K562 (cell line): ENCODE measurements at regions not wholly inside any gene's neighbourhood (a gene's known extent, or its start where the extent isn't known, plus 50 kb on each side); places are given as distances from the start of the nearest gene placed in this dataset.

ENCODE experiments used
- ATAC-seq: fragments of 200-7000 bp; cut with Tn5 transposase; 3 replicates; pipeline ENCODE4 v1.9.1; 2020; ENCODE audit warnings: moderate library complexity
- BruUV-seq: library from RNA; stranded (reverse); fragments of 400-500 nt; replicated peaks from 2 replicates; lab custom pipeline; 2021; lab: Mats Ljungman, UMichigan
- CTCF ChIA-PET: fragments of 300-600 bp; formaldehyde crosslinking; extraction: SDS; loops from one replicate; lab custom pipeline; 2021; ENCODE audit warnings: low intra/inter-chr PET ratio; lab: Yijun Ruan, JAX
- POLR2A ChIA-PET: fragments of 300-600, 350-650 bp; sonication (Branson Sonifier 250); formaldehyde crosslinking; extraction: SDS; loops from one replicate; lab custom pipeline; 2021; ENCODE audit warnings: antibody characterized with exemption, inconsistent platforms; lab: Yijun Ruan, JAX
- DNase-seq, 4 experiments: peaks; one replicate each; pipeline versions ENCODE4 v3.0.0 to v3.0.0-alpha.2; 2011 to 2018; ENCODE audit warnings: low spot score in 3 of 4, mixed read lengths in 3 of 4; ENCODE audit errors: extremely low read depth in 1 of 4
- FAIRE-seq: peaks from 2 replicates; lab custom pipeline; 2011; peaks lifted over from hg19 to GRCh38; lab: Jason Lieb, UNC
- H2AFZ ChIP-seq: 2 replicates; pipeline ENCODE4 v1.6.0; 2011; ENCODE audit warnings: low read depth, low read length, control low read depth, inconsistent platforms
- H3K27ac ChIP-seq: fragments of 200-600 bp; 3 replicates; pipeline ENCODE4 v1.8.0; 2011; ENCODE audit warnings: low read depth, mild to moderate bottlenecking, control low read depth, inconsistent platforms, low read length, moderate library complexity, mixed read lengths; ENCODE audit errors: extremely low read depth
- H3K27me3 ChIP-seq, 2 experiments: fragments of 300-600 bp in 1 of 2; 2 replicates in 1 of 2; 3 replicates in 1 of 2; pipeline versions ENCODE4 v1.6.0 to v1.8.0; 2011; ENCODE audit warnings: inconsistent platforms in 2 of 2, low read length in 2 of 2, mild to moderate bottlenecking in 1 of 2, mixed read lengths in 1 of 2, moderate library complexity in 1 of 2; ENCODE audit not compliant: control insufficient read depth in 2 of 2, insufficient read depth in 2 of 2
- H3K36me3 ChIP-seq: fragments of 300-600 bp; 3 replicates; pipeline ENCODE4 v1.8.0; 2011; ENCODE audit warnings: mild to moderate bottlenecking, low read length, inconsistent platforms; ENCODE audit not compliant: control insufficient read depth, insufficient read depth
- H3K4me1 ChIP-seq, 2 experiments: fragments of 200-600 bp in 1 of 2; replicated peaks in 1 of 2; 2 replicates in 1 of 2; 3 replicates in 1 of 2; pipeline versions ENCODE4 v1.5.1 to v1.8.0; 2011; ENCODE audit warnings: inconsistent platforms in 2 of 2, low read length in 2 of 2, mild to moderate bottlenecking in 1 of 2, mixed read lengths in 1 of 2, moderate library complexity in 1 of 2; ENCODE audit not compliant: control insufficient read depth in 2 of 2, insufficient read depth in 2 of 2
- H3K4me2 ChIP-seq: 2 replicates; pipeline ENCODE4 v1.6.1; 2011; ENCODE audit warnings: low read length, control low read depth, inconsistent platforms, mixed read lengths; ENCODE audit not compliant: insufficient read depth
- H3K4me3 ChIP-seq: fragments of 200-600 bp; sonication (generic), shearing (Covaris generic); 2 replicates; pipeline ENCODE4 v1.5.1; 2016; ENCODE audit warnings: control low read depth, inconsistent platforms
- H3K79me2 ChIP-seq: fragments of 200-600 bp; 3 replicates; pipeline ENCODE4 v1.8.0; 2011; ENCODE audit warnings: low read length, inconsistent platforms; ENCODE audit not compliant: control insufficient read depth, insufficient read depth
- H3K9ac ChIP-seq, 2 experiments: 2 replicates each; pipeline versions ENCODE4 v1.6.0 to v1.6.1; 2011; ENCODE audit warnings: low read depth in 2 of 2, low read length in 2 of 2, control low read depth in 1 of 2, inconsistent platforms in 1 of 2, mild to moderate bottlenecking in 1 of 2, mixed read lengths in 1 of 2; ENCODE audit not compliant: insufficient read depth in 1 of 2
- H3K9me1 ChIP-seq: one replicate; pipeline ENCODE4 v1.6.0; 2011; ENCODE audit warnings: inconsistent platforms, mild to moderate bottlenecking, low read length, moderate library complexity; ENCODE audit not compliant: control insufficient read depth, insufficient read depth
- H3K9me3 ChIP-seq: replicated peaks from 2 replicates; pipeline ENCODE4 v1.5.1; 2011; ENCODE audit warnings: low read depth, low read length, inconsistent platforms; ENCODE audit not compliant: control insufficient read depth, insufficient read depth
- H4K20me1 ChIP-seq: replicated peaks from 2 replicates; pipeline ENCODE4 v1.6.1; 2011; ENCODE audit warnings: low read length, inconsistent platforms, mixed read lengths; ENCODE audit not compliant: control insufficient read depth, insufficient read depth
- CBFA2T3 ChIP-seq: fragments of 450-650 bp; IDR thresholded peaks from 2 replicates; pipeline ENCODE4 v1.6.1; 2017
- CHD2 ChIP-seq: IDR thresholded peaks from 2 replicates; pipeline ENCODE4 v1.6.1; 2011; ENCODE audit warnings: low read depth, low read length
- DDX20 ChIP-seq: fragments of 450-650 bp; IDR thresholded peaks from 2 replicates; pipeline ENCODE4 v1.6.1; 2016; ENCODE audit warnings: missing genetic modification characterization, low read depth, mild to moderate bottlenecking, missing compliant biosample characterization, moderate library complexity
- FOSL1 ChIP-seq: fragments of 200-800 bp; sonication (Bioruptor generic); conservative IDR thresholded peaks from 2 replicates; pipeline ENCODE4 v1.6.1; 2016; ENCODE audit warnings: missing genetic modification characterization, missing compliant biosample characterization
- MAZ ChIP-seq, 2 experiments: fragments of 450-650 bp in 1 of 2; sonication (generic) in 1 of 2; formaldehyde crosslinking; IDR thresholded peaks in 1 of 2; conservative IDR thresholded peaks in 1 of 2; 2 replicates each; pipeline versions ENCODE4 v1.4.0 to v1.5.0; 2020; ENCODE audit warnings: mild to moderate bottlenecking in 1 of 2, missing genetic modification reagents in 1 of 2
- MTF1 ChIP-seq: fragments of 250-450 bp; sonication (Bioruptor Pico); IDR thresholded peaks from 2 replicates; pipeline ENCODE4 v1.9.0; 2021; ENCODE audit warnings: moderate library complexity, mild to moderate bottlenecking, inconsistent platforms, borderline replicate concordance
- RBM17 ChIP-seq: fragments of 200-400 bp; formaldehyde crosslinking; IDR thresholded peaks from 2 replicates; pipeline ENCODE4 v1.6.1; 2017; ENCODE audit warnings: low read depth, mild to moderate bottlenecking, low read length, borderline replicate concordance
- SNIP1 ChIP-seq: fragments of 450-650 bp; IDR thresholded peaks from 2 replicates; pipeline ENCODE4 v1.7.1; 2017; ENCODE audit warnings: low read depth, mild to moderate bottlenecking
- TSC22D4 ChIP-seq: fragments of 450-650 bp; IDR thresholded peaks from 2 replicates; pipeline ENCODE4 v1.6.1; 2016; ENCODE audit warnings: missing genetic modification characterization, missing biosample characterization, control low read depth
- ZNF133 ChIP-seq: fragments of 250-450 bp; sonication (Bioruptor Pico); IDR thresholded peaks from 2 replicates; pipeline ENCODE4 v1.4.0; 2020; ENCODE audit warnings: mild to moderate bottlenecking
- ZNF395 ChIP-seq: fragments of 200-800 bp; sonication (Bioruptor generic); IDR thresholded peaks from 2 replicates; pipeline ENCODE4 v1.6.1; 2017; ENCODE audit warnings: missing genetic modification characterization, missing compliant biosample characterization
- WGBS: fragments of 100-300 bp; shearing (Covaris generic); methylation state at CpG from one replicate; pipeline ENCODE4 v1.1.6; 2016; ENCODE audit warnings: low coverage, mixed read lengths; ENCODE audit not compliant: insufficient coverage; ENCODE audit errors: missing lambda C conversion rate; 5-methylcytosine and 5-hydroxymethylcytosine counted together
- in situ Hi-C: fragments of 300-500 bp; cut with MboI; formaldehyde crosslinking; loops from 4 replicates; pipeline ENCODE4 v1.15.0; 2018; ENCODE audit warnings: inconsistent platforms, mixed read lengths
- intact Hi-C: fragments of 100-400 bp; cut with micrococcal nuclease; formaldehyde crosslinking; loops from 2 replicates; pipeline ENCODE4 v1.14.2; 2022
- TF ChIP-seq, protein P1 (sequence below): fragments of 450-650 bp; IDR thresholded peaks from 2 replicates; pipeline ENCODE4 v1.6.1; 2016; ENCODE audit warnings: missing biosample characterization, missing genetic modification characterization
- TF ChIP-seq, protein P2 (sequence below), 2 experiments: fragments of 200-800 bp in 1 of 2; sonication (Bioruptor generic) in 1 of 2; sonication (generic) in 1 of 2; formaldehyde crosslinking in 1 of 2; IDR thresholded peaks in 1 of 2; conservative IDR thresholded peaks in 1 of 2; 2 replicates each; pipeline versions ENCODE4 v1.5.0 to v1.6.1; 2016 to 2020; ENCODE audit warnings: missing compliant biosample characterization in 1 of 2, missing genetic modification characterization in 1 of 2, missing genetic modification reagents in 1 of 2

- no TSS peak for BruUV-seq
- H3K36me3 ChIP-seq: no peaks in the 10 kb centered on the region
- ATAC-seq (no peak), FAIRE-seq (no peak), DNase-seq (no peak)
- H3K79me2 ChIP-seq: no peaks in the 10 kb centered on the region
- POLR2A ChIA-PET: interaction anchor here (0.5 to 1.4 kb wide), 2 partner anchors 9 to 22 kb away, joined by 3 read pairs; no protein-coding TSS in a partner anchor
- H3K9me3 ChIP-seq: no peaks in the 10 kb centered on the region
- H3K27ac ChIP-seq: no peak overlapping the region
- intact Hi-C loops: no loop called here
- CTCF ChIA-PET: no interaction called here
- in situ Hi-C loops: no loop called here
- TF ChIP-seq SNIP1 (no peak), TSC22D4 (tag) (no peak), ZNF133 (CRISPR knock-in tag) (no peak), DDX20 (no peak), CHD2 (no peak), FOSL1 (tag) (no peak), RBM17 (no peak), MAZ (CRISPR knock-in tag; conservative IDR thresholded peaks at IDR 0.05 in 1 of 2, IDR thresholded peaks at IDR 0.05 in 1 of 2) (no peak), CBFA2T3 (no peak), ZNF395 (CRISPR knock-in tag) (no peak), MTF1 (CRISPR knock-in tag) (no peak)
- TF ChIP-seq, protein P1, sequence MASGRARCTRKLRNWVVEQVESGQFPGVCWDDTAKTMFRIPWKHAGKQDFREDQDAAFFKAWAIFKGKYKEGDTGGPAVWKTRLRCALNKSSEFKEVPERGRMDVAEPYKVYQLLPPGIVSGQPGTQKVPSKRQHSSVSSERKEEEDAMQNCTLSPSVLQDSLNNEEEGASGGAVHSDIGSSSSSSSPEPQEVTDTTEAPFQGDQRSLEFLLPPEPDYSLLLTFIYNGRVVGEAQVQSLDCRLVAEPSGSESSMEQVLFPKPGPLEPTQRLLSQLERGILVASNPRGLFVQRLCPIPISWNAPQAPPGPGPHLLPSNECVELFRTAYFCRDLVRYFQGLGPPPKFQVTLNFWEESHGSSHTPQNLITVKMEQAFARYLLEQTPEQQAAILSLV (tag): no peak
- TF ChIP-seq, protein P2, sequence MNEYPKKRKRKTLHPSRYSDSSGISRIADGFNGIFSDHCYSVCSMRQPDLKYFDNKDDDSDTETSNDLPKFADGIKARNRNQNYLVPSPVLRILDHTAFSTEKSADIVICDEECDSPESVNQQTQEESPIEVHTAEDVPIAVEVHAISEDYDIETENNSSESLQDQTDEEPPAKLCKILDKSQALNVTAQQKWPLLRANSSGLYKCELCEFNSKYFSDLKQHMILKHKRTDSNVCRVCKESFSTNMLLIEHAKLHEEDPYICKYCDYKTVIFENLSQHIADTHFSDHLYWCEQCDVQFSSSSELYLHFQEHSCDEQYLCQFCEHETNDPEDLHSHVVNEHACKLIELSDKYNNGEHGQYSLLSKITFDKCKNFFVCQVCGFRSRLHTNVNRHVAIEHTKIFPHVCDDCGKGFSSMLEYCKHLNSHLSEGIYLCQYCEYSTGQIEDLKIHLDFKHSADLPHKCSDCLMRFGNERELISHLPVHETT (CRISPR knock-in tag; conservative IDR thresholded peaks at IDR 0.05 in 1 of 2, IDR thresholded peaks at IDR 0.05 in 1 of 2): no peak
- no peaks in the 10 kb centered on the region for H3K9me1 ChIP-seq
- no peaks in the 10 kb centered on the region for H3K4me1 ChIP-seq
- no peak overlapping the region for H3K4me3 ChIP-seq
- no peak overlapping the region for H3K9ac ChIP-seq
- WGBS: 0% methylated on average over 3 of the region's 3 CpGs
- no peak overlapping the region for H3K4me2 ChIP-seq
- H3K27me3 ChIP-seq: no peaks in the 10 kb centered on the region
- no peak overlapping the region for H2AFZ ChIP-seq
- H4K20me1 ChIP-seq: no peaks in the 10 kb centered on the region
Measured at GRCh38 chr10:58982470-58983239, 193.8 kb upstream of the PHYHIPL start.
